PC-3 (cell line): ENCODE measurements at regions not wholly inside any gene's neighbourhood (a gene's known extent, or its start where the extent isn't known, plus 50 kb on each side); places are given as distances from the start of the nearest gene placed in this dataset.

ENCODE experiments used
- EZH2 ChIP-seq: fragments of 300-600 bp; sonication (generic); IDR thresholded peaks from one replicate; pipeline ENCODE4 v1.6.1; 2017; ENCODE audit warnings: antibody characterized with exemption, mild to moderate bottlenecking, low read length; ENCODE audit not compliant: unreplicated experiment
- EZH2phosphoT487 ChIP-seq: fragments of 300-600 bp; sonication (generic); IDR thresholded peaks from 2 replicates; pipeline ENCODE4 v1.6.1; 2018; ENCODE audit warnings: mild to moderate bottlenecking, antibody characterized with exemption, low read length, borderline replicate concordance
- TF ChIP-seq, protein P1 (sequence below): fragments of 300-600 bp; sonication (generic); conservative IDR thresholded peaks from 2 replicates; pipeline ENCODE4 v1.5.1; 2017; ENCODE audit warnings: antibody characterized with exemption, low read depth, mild to moderate bottlenecking, low read length

DNA sequence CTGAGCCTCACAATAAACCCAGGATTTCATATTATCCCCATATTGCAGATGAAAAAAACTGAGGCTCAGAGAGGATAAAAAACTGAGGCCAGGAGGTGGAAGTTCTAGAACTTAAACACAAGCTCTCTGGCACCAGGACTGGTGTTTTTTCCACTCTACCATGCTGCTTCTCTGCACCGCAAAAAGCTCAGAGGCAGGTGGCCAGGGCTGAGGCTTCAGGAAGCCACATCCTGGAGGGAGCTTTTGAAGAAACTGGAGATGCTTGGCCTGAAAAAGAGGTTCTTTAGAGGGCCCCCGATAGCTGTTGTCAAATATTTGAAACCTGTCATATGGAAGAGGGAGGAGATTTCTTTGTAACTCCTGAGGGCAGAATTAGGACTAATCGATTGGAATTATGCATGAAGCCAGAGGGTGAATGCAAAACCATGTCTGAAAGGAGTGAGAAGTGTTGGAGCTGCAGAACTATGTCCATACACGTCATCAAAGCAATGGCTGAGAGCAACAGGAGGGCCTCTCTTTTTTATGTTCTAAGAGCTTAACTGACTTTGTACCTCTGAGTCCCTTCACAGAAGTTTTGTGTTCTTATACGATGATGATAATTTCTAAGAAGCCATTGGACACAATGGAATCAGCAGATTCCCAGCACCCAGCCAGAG, 448.6 kb downstream of the FUT8 start:
- TF ChIP-seq, protein P1, sequence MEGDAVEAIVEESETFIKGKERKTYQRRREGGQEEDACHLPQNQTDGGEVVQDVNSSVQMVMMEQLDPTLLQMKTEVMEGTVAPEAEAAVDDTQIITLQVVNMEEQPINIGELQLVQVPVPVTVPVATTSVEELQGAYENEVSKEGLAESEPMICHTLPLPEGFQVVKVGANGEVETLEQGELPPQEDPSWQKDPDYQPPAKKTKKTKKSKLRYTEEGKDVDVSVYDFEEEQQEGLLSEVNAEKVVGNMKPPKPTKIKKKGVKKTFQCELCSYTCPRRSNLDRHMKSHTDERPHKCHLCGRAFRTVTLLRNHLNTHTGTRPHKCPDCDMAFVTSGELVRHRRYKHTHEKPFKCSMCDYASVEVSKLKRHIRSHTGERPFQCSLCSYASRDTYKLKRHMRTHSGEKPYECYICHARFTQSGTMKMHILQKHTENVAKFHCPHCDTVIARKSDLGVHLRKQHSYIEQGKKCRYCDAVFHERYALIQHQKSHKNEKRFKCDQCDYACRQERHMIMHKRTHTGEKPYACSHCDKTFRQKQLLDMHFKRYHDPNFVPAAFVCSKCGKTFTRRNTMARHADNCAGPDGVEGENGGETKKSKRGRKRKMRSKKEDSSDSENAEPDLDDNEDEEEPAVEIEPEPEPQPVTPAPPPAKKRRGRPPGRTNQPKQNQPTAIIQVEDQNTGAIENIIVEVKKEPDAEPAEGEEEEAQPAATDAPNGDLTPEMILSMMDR: no peak
- TF ChIP-seq EZH2 (no peak), EZH2phosphoT487 (no peak)
